GM12878 (cell line): ENCODE measurements at regions not wholly inside any gene's neighbourhood (a gene's known extent, or its start where the extent isn't known, plus 50 kb on each side); places are given as distances from the start of the nearest gene placed in this dataset.
A peak's percentile ranks its signal among the peaks of the same experiment; 100 is the strongest.

Experiments used
- ATAC-seq: fragments of 200-7000 bp; cut with Tn5 transposase; 3 replicates; pipeline ENCODE4 v1.9.1; 2020; ENCODE audit warnings: mild to moderate bottlenecking, moderate library complexity
- BruUV-seq: library from RNA; stranded (reverse); fragments of 400-500 nt; replicated peaks from 2 replicates; lab custom pipeline; 2021; lab: Mats Ljungman, UMichigan
- CTCF ChIA-PET: fragments of 300-600 bp; sonication (Branson Sonifier 250); formaldehyde crosslinking; extraction: SDS; loops from one replicate; lab custom pipeline; 2021; ENCODE audit warnings: inconsistent platforms; lab: Yijun Ruan, JAX
- POLR2A ChIA-PET: fragments of 350-600 bp; formaldehyde crosslinking; extraction: SDS; loops from one replicate; lab custom pipeline; 2021; ENCODE audit warnings: inconsistent platforms; lab: Charles Lee
- RAD21 ChIA-PET: fragments of 300-600 bp; sonication (Branson Sonifier 250); formaldehyde crosslinking; loops from one replicate; lab custom pipeline; 2023; ENCODE audit warnings: antibody characterized with exemption; ENCODE audit not compliant: unreplicated experiment; lab: Charles Lee
- SMC1A ChIA-PET: fragments of 300-600 bp; sonication (Branson Sonifier 250); formaldehyde crosslinking; loops from one replicate; lab custom pipeline; 2023; ENCODE audit not compliant: unreplicated experiment, uncharacterized antibody; lab: Charles Lee
- DNase-seq: peaks from one replicate; pipeline ENCODE4 v3.0.0-alpha.2; 2011; ENCODE audit warnings: low read depth, low spot score
- FAIRE-seq: peaks from 3 replicates; lab custom pipeline; 2011; peaks lifted over from hg19 to GRCh38; lab: Jason Lieb, UNC
- H2AFZ ChIP-seq: 2 replicates; pipeline ENCODE4 v1.6.0; 2011; ENCODE audit warnings: low read depth, low read length, control low read depth; ENCODE audit not compliant: control insufficient read depth
- H3K27ac ChIP-seq: 2 replicates; pipeline ENCODE4 v1.5.1; 2011; ENCODE audit warnings: control low read depth; ENCODE audit not compliant: control insufficient read depth, insufficient read depth
- H3K27me3 ChIP-seq, 2 experiments: replicated peaks in 1 of 2; 2 replicates each; pipeline versions ENCODE4 v1.6.0 to v1.6.1; 2011; ENCODE audit warnings: low read length in 1 of 2; ENCODE audit not compliant: control insufficient read depth in 2 of 2, insufficient read depth in 2 of 2
- H3K36me3 ChIP-seq, 2 experiments: 2 replicates each; pipeline ENCODE4 v1.5.1; 2011; ENCODE audit warnings: low read length in 1 of 2; ENCODE audit not compliant: control insufficient read depth in 2 of 2, insufficient read depth in 2 of 2
- H3K4me1 ChIP-seq: 2 replicates; pipeline ENCODE4 v1.6.1; 2011; ENCODE audit warnings: mild to moderate bottlenecking, low read length, moderate library complexity, mixed read lengths; ENCODE audit not compliant: control insufficient read depth, insufficient read depth
- H3K4me2 ChIP-seq: 2 replicates; pipeline ENCODE4 v1.6.0; 2011; ENCODE audit warnings: control low read depth; ENCODE audit not compliant: control insufficient read depth, insufficient read depth
- H3K4me3 ChIP-seq: fragments of 200-600 bp; sonication (generic); 2 replicates; pipeline ENCODE4 v1.5.1; 2016
- H3K79me2 ChIP-seq: 2 replicates; pipeline ENCODE4 v1.6.0; 2011; ENCODE audit warnings: low read length; ENCODE audit not compliant: control insufficient read depth, insufficient read depth
- H3K9ac ChIP-seq: 2 replicates; pipeline ENCODE4 v1.8.0; 2011; ENCODE audit warnings: low read length, control low read depth, mixed read lengths; ENCODE audit not compliant: control insufficient read depth, insufficient read depth
- H3K9me3 ChIP-seq: replicated peaks from 3 replicates; pipeline ENCODE4 v1.5.1; 2011; ENCODE audit warnings: mild to moderate bottlenecking, low read length; ENCODE audit not compliant: control insufficient read depth, insufficient read depth
- H4K20me1 ChIP-seq: 2 replicates; pipeline ENCODE4 v1.6.0; 2011; ENCODE audit not compliant: control insufficient read depth, insufficient read depth
- ATF7 ChIP-seq: fragments of 450-650 bp; IDR thresholded peaks from 2 replicates; pipeline ENCODE4 v1.6.1; 2016; ENCODE audit warnings: low read depth, mild to moderate bottlenecking
- BMI1 ChIP-seq: fragments of 450-650 bp; IDR thresholded peaks from 2 replicates; pipeline ENCODE4 v1.6.1; 2016; ENCODE audit warnings: mild to moderate bottlenecking, moderate library complexity, borderline replicate concordance
- CHD1 ChIP-seq: IDR thresholded peaks from 2 replicates; pipeline ENCODE4 v1.6.1; 2012; ENCODE audit warnings: low read depth, low read length, improper control_type of control experiment
- EP300 ChIP-seq, 2 experiments: fragments of 150-350 bp in 1 of 2; IDR thresholded peaks; 2 replicates each; pipeline ENCODE4 v1.6.1; 2011 to 2012; ENCODE audit warnings: low read depth in 2 of 2, low read length in 2 of 2, borderline replicate concordance in 1 of 2, improper control_type of control experiment in 1 of 2, inconsistent platforms in 1 of 2; ENCODE audit not compliant: control insufficient read depth in 1 of 2
- NR2C2 ChIP-seq: IDR thresholded peaks from 2 replicates; pipeline ENCODE4 v1.6.1; 2011; ENCODE audit warnings: borderline replicate concordance, low read depth; ENCODE audit not compliant: control insufficient read depth, insufficient read length
- PML ChIP-seq: IDR thresholded peaks from 2 replicates; pipeline ENCODE4 v1.6.1; 2012; ENCODE audit warnings: low read length, inconsistent platforms
- RAD21 ChIP-seq: IDR thresholded peaks from 2 replicates; pipeline ENCODE4 v1.6.1; 2011; ENCODE audit warnings: mild to moderate bottlenecking, low read depth, low read length, moderate library complexity; ENCODE audit not compliant: insufficient read depth
- SMAD5 ChIP-seq: IDR thresholded peaks from 2 replicates; pipeline ENCODE4 v1.6.1; 2016; ENCODE audit warnings: antibody characterized with exemption, low read depth
- SPI1 ChIP-seq: IDR thresholded peaks from 2 replicates; pipeline ENCODE4 v1.6.1; 2011; ENCODE audit warnings: low read depth, mild to moderate bottlenecking, low read length, moderate library complexity, borderline replicate concordance; ENCODE audit not compliant: insufficient read depth
- SUPT20H ChIP-seq: IDR thresholded peaks from 2 replicates; pipeline ENCODE4 v1.6.1; 2011; ENCODE audit warnings: low read depth, mild to moderate bottlenecking, low read length, moderate library complexity, borderline replicate concordance; ENCODE audit not compliant: control insufficient read depth
- TAF1 ChIP-seq: IDR thresholded peaks from 2 replicates; pipeline ENCODE4 v1.6.1; 2011; ENCODE audit warnings: mild to moderate bottlenecking, low read depth, low read length, borderline replicate concordance
- TBL1XR1 ChIP-seq: IDR thresholded peaks from 2 replicates; pipeline ENCODE4 v1.6.1; 2012; ENCODE audit warnings: low read depth, low read length, improper control_type of control experiment
- WGBS: methylation state at CpG from one replicate; pipeline ENCODE4 v1.1.6; 2016; ENCODE audit warnings: low lambda C conversion rate; ENCODE audit not compliant: insufficient replicate concordance, insufficient coverage; ENCODE audit errors: missing lambda C conversion rate; 5-methylcytosine and 5-hydroxymethylcytosine counted together
- in situ Hi-C: fragments of 300-500 bp; cut with MboI; formaldehyde crosslinking; loops from 9 replicates; pipeline ENCODE4 v1.14.3; 2018; ENCODE audit warnings: mixed read lengths
- intact Hi-C: fragments of 100-400 bp; cut with micrococcal nuclease; formaldehyde crosslinking; loops from one replicate; pipeline ENCODE4 v1.14.2; 2022; ENCODE audit not compliant: unreplicated experiment
- TF ChIP-seq, protein P1 (sequence below): fragments of 450-650 bp; formaldehyde crosslinking; IDR thresholded peaks from 2 replicates; pipeline ENCODE4 v1.4.0; 2022; ENCODE audit warnings: mild to moderate bottlenecking, moderate library complexity
- TF ChIP-seq, protein P2 (sequence below): fragments of 450-650 bp; IDR thresholded peaks from 2 replicates; pipeline ENCODE4 v1.6.1; 2017; ENCODE audit warnings: mild to moderate bottlenecking, moderate library complexity
- TF ChIP-seq, protein P3 (sequence below), 3 experiments: IDR thresholded peaks in 2 of 3; conservative IDR thresholded peaks in 1 of 3; 2 replicates each; pipeline ENCODE4 v1.5.1; 2011; ENCODE audit warnings: low read depth in 3 of 3, low read length in 3 of 3, mild to moderate bottlenecking in 3 of 3, control low read depth in 2 of 3, moderate library complexity in 2 of 3, inconsistent platforms in 1 of 3, mixed read lengths in 1 of 3; ENCODE audit not compliant: control insufficient read depth in 2 of 3, insufficient read depth in 1 of 3; ENCODE audit errors: extremely low read depth in 1 of 3

DNA sequence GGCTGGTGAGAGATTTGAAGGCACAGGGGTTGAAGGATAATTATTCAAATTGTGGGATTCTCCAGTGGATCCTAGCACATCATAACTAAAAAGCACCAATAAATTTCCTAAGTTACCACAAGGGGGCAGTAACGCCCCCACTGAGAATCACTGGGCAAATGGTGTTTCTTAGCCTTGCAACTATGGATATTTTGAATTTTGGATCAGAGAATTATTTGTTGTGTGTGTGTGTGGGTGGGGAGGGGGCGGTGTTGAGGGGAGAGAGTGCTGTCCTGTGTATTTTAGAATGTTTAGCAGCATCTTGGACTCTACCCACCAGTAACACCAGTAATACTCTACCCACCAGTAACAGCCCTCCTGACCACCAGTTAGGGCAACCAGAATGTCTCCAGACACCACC is 63.3 kb upstream of the PRKG1 start:
- Histone ChIP-seq H3K36me3 (no peaks in the 10 kb centered on the region), H3K4me3 (no peak overlapping the region), H3K9me3 (no peaks in the 10 kb centered on the region), H3K9ac (no peak overlapping the region), H3K4me1 (no peaks in the 10 kb centered on the region), H3K79me2 (no peaks in the 10 kb centered on the region), H3K27ac (no peak overlapping the region), H3K27me3 (no peaks in the 10 kb centered on the region; a peak in 1 of 4 replicates), H3K4me2 (no peak overlapping the region), H2AFZ (no peak overlapping the region), H4K20me1 (no peaks in the 10 kb centered on the region)
- FAIRE-seq (peak; percentile 74), DNase-seq (peak; percentile 8), ATAC-seq (peak; percentile 66)
- in situ Hi-C loops (loop anchor here (25.0 kb wide), 1 partner anchor 1201 kb away; no protein-coding TSS in a partner anchor), intact Hi-C loops (no loop called here)
- POLR2A ChIA-PET = no interaction called here
- RAD21 ChIA-PET = no interaction called here
- 0% methylated on average over 2 of the region's 2 CpGs for WGBS
- SMC1A ChIA-PET = interaction anchor here (0.7 kb wide), 1 partner anchor 411 kb away, joined by 3 read pairs; no protein-coding TSS in a partner anchor
- CTCF ChIA-PET = interaction anchor here (0.6 kb wide), 1 partner anchor 13 kb away, joined by 3 read pairs; no protein-coding TSS in a partner anchor
- BruUV-seq = no TSS peak
- no peak for TF ChIP-seq NR2C2
- TF ChIP-seq, protein P1, sequence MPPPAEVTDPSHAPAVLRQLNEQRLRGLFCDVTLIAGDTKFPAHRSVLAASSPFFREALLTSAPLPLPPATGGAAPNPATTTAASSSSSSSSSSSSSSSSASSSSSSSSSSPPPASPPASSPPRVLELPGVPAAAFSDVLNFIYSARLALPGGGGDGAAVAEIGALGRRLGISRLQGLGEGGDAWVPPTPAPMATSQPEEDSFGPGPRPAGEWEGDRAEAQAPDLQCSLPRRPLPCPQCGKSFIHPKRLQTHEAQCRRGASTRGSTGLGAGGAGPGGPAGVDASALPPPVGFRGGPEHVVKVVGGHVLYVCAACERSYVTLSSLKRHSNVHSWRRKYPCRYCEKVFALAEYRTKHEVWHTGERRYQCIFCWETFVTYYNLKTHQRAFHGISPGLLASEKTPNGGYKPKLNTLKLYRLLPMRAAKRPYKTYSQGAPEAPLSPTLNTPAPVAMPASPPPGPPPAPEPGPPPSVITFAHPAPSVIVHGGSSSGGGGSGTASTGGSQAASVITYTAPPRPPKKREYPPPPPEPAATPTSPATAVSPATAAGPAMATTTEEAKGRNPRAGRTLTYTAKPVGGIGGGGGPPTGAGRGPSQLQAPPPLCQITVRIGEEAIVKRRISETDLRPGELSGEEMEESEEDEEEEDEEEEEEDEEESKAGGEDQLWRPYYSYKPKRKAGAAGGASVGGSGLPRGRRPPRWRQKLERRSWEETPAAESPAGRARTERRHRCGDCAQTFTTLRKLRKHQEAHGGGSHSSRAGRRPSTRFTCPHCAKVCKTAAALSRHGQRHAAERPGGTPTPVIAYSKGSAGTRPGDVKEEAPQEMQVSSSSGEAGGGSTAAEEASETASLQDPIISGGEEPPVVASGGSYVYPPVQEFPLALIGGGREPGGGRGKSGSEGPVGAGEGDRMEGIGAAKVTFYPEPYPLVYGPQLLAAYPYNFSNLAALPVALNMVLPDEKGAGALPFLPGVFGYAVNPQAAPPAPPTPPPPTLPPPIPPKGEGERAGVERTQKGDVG (CRISPR knock-in tag) = no peak
- TF ChIP-seq RAD21 = peak; percentile 61
- no peak for TF ChIP-seq TBL1XR1
- no peak for TF ChIP-seq PML
- no peak for TF ChIP-seq SMAD5
- no peak for TF ChIP-seq SUPT20H
- TF ChIP-seq BMI1 = no peak
- no peak for TF ChIP-seq TAF1
- TF ChIP-seq SPI1 = no peak
- TF ChIP-seq EP300 (IDR thresholded peaks at IDR 0.05; ENCODE audit: borderline replicate concordance in 1 of 2, control insufficient read depth in 1 of 2, low read depth in 2 of 2, low read length in 2 of 2) = no peak
- TF ChIP-seq ATF7 = no peak
- TF ChIP-seq, protein P2, sequence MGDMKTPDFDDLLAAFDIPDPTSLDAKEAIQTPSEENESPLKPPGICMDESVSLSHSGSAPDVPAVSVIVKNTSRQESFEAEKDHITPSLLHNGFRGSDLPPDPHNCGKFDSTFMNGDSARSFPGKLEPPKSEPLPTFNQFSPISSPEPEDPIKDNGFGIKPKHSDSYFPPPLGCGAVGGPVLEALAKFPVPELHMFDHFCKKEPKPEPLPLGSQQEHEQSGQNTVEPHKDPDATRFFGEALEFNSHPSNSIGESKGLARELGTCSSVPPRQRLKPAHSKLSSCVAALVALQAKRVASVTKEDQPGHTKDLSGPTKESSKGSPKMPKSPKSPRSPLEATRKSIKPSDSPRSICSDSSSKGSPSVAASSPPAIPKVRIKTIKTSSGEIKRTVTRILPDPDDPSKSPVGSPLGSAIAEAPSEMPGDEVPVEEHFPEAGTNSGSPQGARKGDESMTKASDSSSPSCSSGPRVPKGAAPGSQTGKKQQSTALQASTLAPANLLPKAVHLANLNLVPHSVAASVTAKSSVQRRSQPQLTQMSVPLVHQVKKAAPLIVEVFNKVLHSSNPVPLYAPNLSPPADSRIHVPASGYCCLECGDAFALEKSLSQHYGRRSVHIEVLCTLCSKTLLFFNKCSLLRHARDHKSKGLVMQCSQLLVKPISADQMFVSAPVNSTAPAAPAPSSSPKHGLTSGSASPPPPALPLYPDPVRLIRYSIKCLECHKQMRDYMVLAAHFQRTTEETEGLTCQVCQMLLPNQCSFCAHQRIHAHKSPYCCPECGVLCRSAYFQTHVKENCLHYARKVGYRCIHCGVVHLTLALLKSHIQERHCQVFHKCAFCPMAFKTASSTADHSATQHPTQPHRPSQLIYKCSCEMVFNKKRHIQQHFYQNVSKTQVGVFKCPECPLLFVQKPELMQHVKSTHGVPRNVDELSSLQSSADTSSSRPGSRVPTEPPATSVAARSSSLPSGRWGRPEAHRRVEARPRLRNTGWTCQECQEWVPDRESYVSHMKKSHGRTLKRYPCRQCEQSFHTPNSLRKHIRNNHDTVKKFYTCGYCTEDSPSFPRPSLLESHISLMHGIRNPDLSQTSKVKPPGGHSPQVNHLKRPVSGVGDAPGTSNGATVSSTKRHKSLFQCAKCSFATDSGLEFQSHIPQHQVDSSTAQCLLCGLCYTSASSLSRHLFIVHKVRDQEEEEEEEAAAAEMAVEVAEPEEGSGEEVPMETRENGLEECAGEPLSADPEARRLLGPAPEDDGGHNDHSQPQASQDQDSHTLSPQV = no peak
- TF ChIP-seq, protein P3, sequence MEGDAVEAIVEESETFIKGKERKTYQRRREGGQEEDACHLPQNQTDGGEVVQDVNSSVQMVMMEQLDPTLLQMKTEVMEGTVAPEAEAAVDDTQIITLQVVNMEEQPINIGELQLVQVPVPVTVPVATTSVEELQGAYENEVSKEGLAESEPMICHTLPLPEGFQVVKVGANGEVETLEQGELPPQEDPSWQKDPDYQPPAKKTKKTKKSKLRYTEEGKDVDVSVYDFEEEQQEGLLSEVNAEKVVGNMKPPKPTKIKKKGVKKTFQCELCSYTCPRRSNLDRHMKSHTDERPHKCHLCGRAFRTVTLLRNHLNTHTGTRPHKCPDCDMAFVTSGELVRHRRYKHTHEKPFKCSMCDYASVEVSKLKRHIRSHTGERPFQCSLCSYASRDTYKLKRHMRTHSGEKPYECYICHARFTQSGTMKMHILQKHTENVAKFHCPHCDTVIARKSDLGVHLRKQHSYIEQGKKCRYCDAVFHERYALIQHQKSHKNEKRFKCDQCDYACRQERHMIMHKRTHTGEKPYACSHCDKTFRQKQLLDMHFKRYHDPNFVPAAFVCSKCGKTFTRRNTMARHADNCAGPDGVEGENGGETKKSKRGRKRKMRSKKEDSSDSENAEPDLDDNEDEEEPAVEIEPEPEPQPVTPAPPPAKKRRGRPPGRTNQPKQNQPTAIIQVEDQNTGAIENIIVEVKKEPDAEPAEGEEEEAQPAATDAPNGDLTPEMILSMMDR (IDR thresholded peaks at IDR 0.05 in 2 of 3, conservative IDR thresholded peaks at IDR 0.05 in 1 of 3; ENCODE audit: control insufficient read depth in 2 of 3, extremely low read depth in 1 of 3, insufficient read depth in 1 of 3, low read depth in 3 of 3, low read length in 3 of 3) = peak; percentile 52 to 72 (median 68)
- TF ChIP-seq CHD1 = no peak
